Upper lobe of left lung (tissue), 6 donors: ENCODE measurements at regions not wholly inside any gene's neighbourhood (a gene's known extent, or its start where the extent isn't known, plus 50 kb on each side); places are given as distances from the start of the nearest gene placed in this dataset.

Experiments used
- ATAC-seq, 2 donors: fragments of 200-7000 bp; cut with Tn5 transposase; one replicate each; pipeline ENCODE4 v1.9.1; 2022; ENCODE audit warnings: mild to moderate bottlenecking in 2 of 2, moderate library complexity in 2 of 2; ENCODE audit not compliant: low FRiP score in 2 of 2
- DNase-seq, 2 donors: peaks; one replicate each; pipeline ENCODE4 v3.0.0-alpha.2; 2019 to 2020
- H3K27ac ChIP-seq, 4 donors: fragments of 200-600 bp; sonication (generic); one replicate each; pipeline ENCODE4 v1.5.1; 2016 to 2019
- H3K27me3 ChIP-seq, 4 donors: fragments of 200-600 bp; sonication (generic); one replicate each; pipeline ENCODE4 v1.5.1; 2017 to 2019
- H3K36me3 ChIP-seq, 4 donors: fragments of 200-600 bp; sonication (generic); one replicate each; pipeline ENCODE4 v1.5.1; 2016 to 2019
- H3K4me1 ChIP-seq, 4 donors: fragments of 200-600 bp; sonication (generic); one replicate each; pipeline ENCODE4 v1.5.1; 2018 to 2019
- H3K4me3 ChIP-seq, 4 donors: fragments of 200-600 bp; sonication (generic); one replicate each; pipeline ENCODE4 v1.5.1; 2017 to 2019; ENCODE audit warnings: mild to moderate bottlenecking in 2 of 4, moderate library complexity in 1 of 4
- H3K9me3 ChIP-seq, 4 donors: fragments of 200-600 bp; sonication (generic); one replicate each; pipeline ENCODE4 v1.5.1; 2018 to 2019
- CTCF ChIP-seq, 6 experiments: fragments of 450-650 bp in 4 of 6; fragments of 200-600 bp in 2 of 6; sonication (generic) in 2 of 6; IDR thresholded peaks; one replicate each; pipeline ENCODE4 v1.5.1; 2016 to 2019; ENCODE audit warnings: antibody characterized with exemption in 6 of 6
- EP300 ChIP-seq, 4 donors: sonication (generic); formaldehyde crosslinking; IDR thresholded peaks; one replicate each; pipeline ENCODE4 v1.5.1; 2017; ENCODE audit warnings: antibody characterized with exemption in 4 of 4, control low read depth in 2 of 4
- POLR2A ChIP-seq, 4 donors: fragments of 450-650 bp; IDR thresholded peaks; one replicate each; pipeline ENCODE4 v1.5.1; 2016 to 2017; ENCODE audit warnings: antibody characterized with exemption in 4 of 4, mild to moderate bottlenecking in 2 of 4
- POLR2AphosphoS5 ChIP-seq, 2 donors: sonication (generic); formaldehyde crosslinking; IDR thresholded peaks; one replicate each; pipeline ENCODE4 v1.5.1; 2017; ENCODE audit warnings: antibody characterized with exemption in 2 of 2
- WGBS, 2 donors: methylation state at CpG; one replicate each; pipeline ENCODE4 v1.1.5; 2017 to 2018; 5-methylcytosine and 5-hydroxymethylcytosine counted together
- donor health status: DM: no; HTN: no; CAD: no; lungs with moderate emphysema.
- donor health status: DM: no; HTN: yes; CAD: no; lungs with severe emphysema.

GRCh38 chr4:163649557-163650091 lies 155.1 kb downstream of the TMA16 start:
- H3K27me3 ChIP-seq = no peaks in the 10 kb centered on the region
- no peak overlapping the region for H3K4me3 ChIP-seq
- ATAC-seq (no peak), DNase-seq (no peak)
- no peaks in the 10 kb centered on the region for H3K36me3 ChIP-seq
- no peak overlapping the region for H3K27ac ChIP-seq
- 65 to 87% methylated on average over 1 of the region's 1 CpG for WGBS, 2 donors
- H3K4me1 ChIP-seq = no peaks in the 10 kb centered on the region
- no peak for TF ChIP-seq CTCF (IDR thresholded peaks at IDR 0.05)
- no peak for TF ChIP-seq POLR2AphosphoS5 (IDR thresholded peaks at IDR 0.05)
- no peak for TF ChIP-seq EP300 (IDR thresholded peaks at IDR 0.05)
- no peak for TF ChIP-seq POLR2A (IDR thresholded peaks at IDR 0.05)
- H3K9me3 ChIP-seq = peaks cover 0 to 16% (median 8%) of the 10 kb centered on the region in 4 donors

GRCh38 chr4:163651761-163652160 lies 157.3 kb downstream of the TMA16 start:
- H3K4me1 ChIP-seq = no peaks in the 10 kb centered on the region
- no peak for TF ChIP-seq CTCF (IDR thresholded peaks at IDR 0.05)
- no peak for TF ChIP-seq POLR2A (IDR thresholded peaks at IDR 0.05)
- no peak for TF ChIP-seq POLR2AphosphoS5 (IDR thresholded peaks at IDR 0.05)
- no peak for TF ChIP-seq EP300 (IDR thresholded peaks at IDR 0.05)
- H3K4me3 ChIP-seq = no peak overlapping the region
- no peaks in the 10 kb centered on the region for H3K36me3 ChIP-seq
- ATAC-seq (peak in 1 of 2 donors; percentile 80), DNase-seq (no peak)
- 71 to 77% methylated on average over 1 of the region's 1 CpG for WGBS, 2 donors
- H3K27me3 ChIP-seq = no peaks in the 10 kb centered on the region
- H3K27ac ChIP-seq = no peak overlapping the region
- H3K9me3 ChIP-seq = no peaks in the 10 kb centered on the region

- Histone ChIP-seq H3K9me3 (peaks cover 0 to 5% (median 0%) of the 10 kb centered on the region in 4 donors), H3K27ac (no peak overlapping the region), H3K36me3 (no peaks in the 10 kb centered on the region), H3K4me1 (no peaks in the 10 kb centered on the region), H3K27me3 (no peaks in the 10 kb centered on the region), H3K4me3 (no peak overlapping the region)
- 73 to 83% methylated on average over 2 of the region's 2 CpGs for WGBS, 2 donors
- TF ChIP-seq POLR2AphosphoS5 (IDR thresholded peaks at IDR 0.05) (no peak), EP300 (IDR thresholded peaks at IDR 0.05) (no peak), POLR2A (IDR thresholded peaks at IDR 0.05) (no peak), CTCF (IDR thresholded peaks at IDR 0.05) (no peak)
- no peak for DNase-seq
- no peak for ATAC-seq
Measured at GRCh38 chr4:163654621-163655020, 160.1 kb downstream of the TMA16 start.

GRCh38 chr4:163660636-163661035 lies 166.1 kb downstream of the TMA16 start:
- WGBS, 2 donors = 91 to 92% methylated on average over 1 of the region's 1 CpG
- TF ChIP-seq EP300 (IDR thresholded peaks at IDR 0.05) = no peak
- no peak for TF ChIP-seq POLR2AphosphoS5 (IDR thresholded peaks at IDR 0.05)
- no peak for TF ChIP-seq CTCF (IDR thresholded peaks at IDR 0.05)
- TF ChIP-seq POLR2A (IDR thresholded peaks at IDR 0.05) = no peak
- ATAC-seq = no peak

GRCh38 chr4:163662768-163663167 lies 168.3 kb downstream of the TMA16 start:
- Histone ChIP-seq H3K4me3 (no peak overlapping the region), H3K27me3 (no peaks in the 10 kb centered on the region), H3K36me3 (no peaks in the 10 kb centered on the region), H3K27ac (no peak overlapping the region), H3K9me3 (no peaks in the 10 kb centered on the region), H3K4me1 (peaks cover 0 to 9% (median 1%) of the 10 kb centered on the region in 4 donors)
- ATAC-seq (no peak), DNase-seq (no peak)
- no peak for TF ChIP-seq POLR2A (IDR thresholded peaks at IDR 0.05)
- no peak for TF ChIP-seq POLR2AphosphoS5 (IDR thresholded peaks at IDR 0.05)
- TF ChIP-seq EP300 (IDR thresholded peaks at IDR 0.05) = no peak
- no peak for TF ChIP-seq CTCF (IDR thresholded peaks at IDR 0.05)
- WGBS, 2 donors = 53 to 62% methylated on average over 6 of the region's 6 CpGs

More at GRCh38 chr4:163660636-163661035, 166.1 kb downstream of the TMA16 start:
- peaks cover 0 to 5% (median 0%) of the 10 kb centered on the region in 4 donors for H3K9me3 ChIP-seq
- peaks cover 0 to 4% (median under 1%) of the 10 kb centered on the region in 4 donors for H3K4me1 ChIP-seq
- H3K4me3 ChIP-seq = no peak overlapping the region
- no peaks in the 10 kb centered on the region for H3K27me3 ChIP-seq
- no peak overlapping the region for H3K27ac ChIP-seq
- no peak for DNase-seq
- no peaks in the 10 kb centered on the region for H3K36me3 ChIP-seq
